Breast epithelium (tissue), 4 donors: ENCODE measurements at regions not wholly inside any gene's neighbourhood (a gene's known extent, or its start where the extent isn't known, plus 50 kb on each side); places are given as distances from the start of the nearest gene placed in this dataset.

Experiments used
- DNase-seq, 2 donors: peaks; one replicate each; pipeline ENCODE4 v3.0.0-alpha.2; 2019; ENCODE audit warnings: low spot score in 2 of 2
- H3K27ac ChIP-seq, 2 donors: fragments of 200-600 bp; sonication (generic) in 1 of 2; one replicate each; pipeline ENCODE4 v1.5.1; 2016 to 2019; ENCODE audit warnings: mild to moderate bottlenecking in 1 of 2
- H3K27me3 ChIP-seq, 2 donors: fragments of 200-600 bp; sonication (generic) in 1 of 2; one replicate each; pipeline versions ENCODE4 v1.5.1 to v1.6.0; 2017 to 2019; ENCODE audit warnings: control low read depth in 1 of 2, mild to moderate bottlenecking in 1 of 2
- H3K36me3 ChIP-seq: fragments of 200-600 bp; one replicate; pipeline ENCODE4 v1.5.1; 2019
- H3K4me1 ChIP-seq, 2 donors: fragments of 200-600 bp; sonication (generic); one replicate each; pipeline ENCODE4 v1.5.1; 2016 to 2019; ENCODE audit warnings: control low read depth in 1 of 2
- H3K4me3 ChIP-seq, 3 donors: fragments of 200-600 bp; sonication (generic); 1 replicate in 2 of 3; 2 replicates in 1 of 3; pipeline ENCODE4 v1.5.1; 2016 to 2019; ENCODE audit warnings: mild to moderate bottlenecking in 3 of 3, moderate library complexity in 2 of 3
- H3K9me3 ChIP-seq, 2 donors: fragments of 200-600 bp; sonication (generic) in 1 of 2; one replicate each; pipeline ENCODE4 v1.5.1; 2016 to 2019; ENCODE audit warnings: control low read depth in 1 of 2
- CTCF ChIP-seq, 3 donors: fragments of 450-650 bp; IDR thresholded peaks; one replicate each; pipeline ENCODE4 v1.5.1; 2016 to 2017; ENCODE audit warnings: antibody characterized with exemption in 3 of 3, mild to moderate bottlenecking in 3 of 3, moderate library complexity in 3 of 3
- POLR2A ChIP-seq: fragments of 450-650 bp; IDR thresholded peaks from one replicate; pipeline ENCODE4 v1.6.1; 2016; ENCODE audit warnings: antibody characterized with exemption, mild to moderate bottlenecking, moderate library complexity
- POLR2AphosphoS5 ChIP-seq, 3 donors: sonication (generic); formaldehyde crosslinking; IDR thresholded peaks; one replicate each; pipeline ENCODE4 v1.6.1; 2017; ENCODE audit warnings: antibody characterized with exemption in 3 of 3
- intact Hi-C: fragments of 100-400 bp; cut with DNase I; formaldehyde crosslinking; loops from one replicate; pipeline ENCODE4 v1.15.1; 2023; ENCODE audit warnings: low total_unique reads

- Histone ChIP-seq H3K36me3 (no peaks in the 10 kb centered on the region), H3K4me1 (no peaks in the 10 kb centered on the region), H3K27me3 (no peaks in the 10 kb centered on the region), H3K4me3 (no peak overlapping the region), H3K27ac (no peak overlapping the region), H3K9me3 (no peaks in the 10 kb centered on the region)
- DNase-seq = no peak
- intact Hi-C loops = no loop called here
- TF ChIP-seq POLR2AphosphoS5 (IDR thresholded peaks at IDR 0.05) (no peak), POLR2A (no peak), CTCF (IDR thresholded peaks at IDR 0.05) (no peak)
These were observed 782.5 kb downstream of the FAT4 start for GRCh38 chr4:126097155-126097799.

GRCh38 chr4:126106658-126107057 is 791.9 kb downstream of the FAT4 start:
- TF ChIP-seq CTCF (IDR thresholded peaks at IDR 0.05) = no peak
- no peak for TF ChIP-seq POLR2AphosphoS5 (IDR thresholded peaks at IDR 0.05)
- no peak for TF ChIP-seq POLR2A
- intact Hi-C loops = no loop called here
- H3K27me3 ChIP-seq = no peaks in the 10 kb centered on the region
- no peaks in the 10 kb centered on the region for H3K36me3 ChIP-seq
- no peak overlapping the region for H3K27ac ChIP-seq
- H3K4me3 ChIP-seq = no peak overlapping the region
- peaks cover 0 to 7% of the 10 kb centered on the region in 2 donors for H3K9me3 ChIP-seq
- DNase-seq = no peak
- H3K4me1 ChIP-seq = no peaks in the 10 kb centered on the region

- Histone ChIP-seq H3K4me3 (no peak overlapping the region), H3K4me1 (no peaks in the 10 kb centered on the region), H3K27me3 (no peaks in the 10 kb centered on the region), H3K27ac (no peak overlapping the region), H3K9me3 (peaks cover 4 to 24% of the 10 kb centered on the region in 2 donors), H3K36me3 (no peaks in the 10 kb centered on the region)
- intact Hi-C loops = no loop called here
- DNase-seq = no peak
- TF ChIP-seq POLR2A (no peak), POLR2AphosphoS5 (IDR thresholded peaks at IDR 0.05) (no peak)
These were observed 795.1 kb downstream of the FAT4 start for GRCh38 chr4:126109836-126110235.

- Histone ChIP-seq H3K36me3 (no peaks in the 10 kb centered on the region), H3K27me3 (no peaks in the 10 kb centered on the region), H3K4me1 (no peaks in the 10 kb centered on the region), H3K9me3 (peaks cover 4 to 30% of the 10 kb centered on the region in 2 donors), H3K27ac (no peak overlapping the region), H3K4me3 (no peak overlapping the region)
- DNase-seq = no peak
- no peak for TF ChIP-seq POLR2AphosphoS5 (IDR thresholded peaks at IDR 0.05)
- TF ChIP-seq POLR2A = no peak
- TF ChIP-seq CTCF (IDR thresholded peaks at IDR 0.05) = no peak
- intact Hi-C loops = no loop called here
These were observed 798.3 kb downstream of the FAT4 start for GRCh38 chr4:126113058-126113457.

- TF ChIP-seq POLR2AphosphoS5 (IDR thresholded peaks at IDR 0.05) (no peak), POLR2A (no peak), CTCF (IDR thresholded peaks at IDR 0.05) (no peak)
- DNase-seq = no peak
These were observed 809.0 kb downstream of the FAT4 start for GRCh38 chr4:126123611-126124325.

More at GRCh38 chr4:126123611-126124325, 809.0 kb downstream of the FAT4 start:
- H3K27ac ChIP-seq = no peak overlapping the region
- no peaks in the 10 kb centered on the region for H3K27me3 ChIP-seq
- H3K4me3 ChIP-seq = no peak overlapping the region
- no peaks in the 10 kb centered on the region for H3K4me1 ChIP-seq
- H3K36me3 ChIP-seq = peaks cover 3% of the 10 kb centered on the region
- H3K9me3 ChIP-seq = no peaks in the 10 kb centered on the region
- intact Hi-C loops = no loop called here
